GM18861 (cell line): ENCODE measurements at regions not wholly inside any gene's neighbourhood (a gene's known extent, or its start where the extent isn't known, plus 50 kb on each side); places are given as distances from the start of the nearest gene placed in this dataset.

Experiments
- ATAC-seq: cut with Tn5 transposase; IDR thresholded peaks from one replicate; pipeline ENCODE4 v1.9.1; 2021; ENCODE audit not compliant: unreplicated experiment

DNA sequence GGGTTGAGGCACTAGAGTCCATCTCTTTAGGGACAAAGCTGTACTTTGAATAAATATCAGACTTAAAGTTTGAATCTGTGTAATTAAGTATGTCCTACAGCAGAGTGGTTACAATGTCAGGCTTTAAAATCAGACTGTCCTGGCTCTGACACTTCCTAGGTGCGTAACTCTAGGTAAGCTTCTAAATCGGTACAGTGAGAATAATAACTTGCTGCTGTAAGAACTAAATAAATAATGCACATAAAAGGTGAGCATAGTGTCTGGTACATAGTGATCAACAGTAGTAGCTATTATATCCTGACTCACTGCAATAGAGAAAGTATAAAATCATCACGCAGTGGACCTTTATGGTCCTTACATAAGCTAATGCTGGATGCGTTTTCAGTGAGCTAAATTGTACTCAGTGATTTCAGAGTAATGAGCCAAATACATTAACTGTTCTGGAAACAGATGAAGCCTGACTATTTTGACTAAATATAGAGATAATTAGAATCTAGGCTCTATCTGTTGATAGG, 72.2 kb upstream of the PDK4 start:
- ATAC-seq, result no peak

DNA sequence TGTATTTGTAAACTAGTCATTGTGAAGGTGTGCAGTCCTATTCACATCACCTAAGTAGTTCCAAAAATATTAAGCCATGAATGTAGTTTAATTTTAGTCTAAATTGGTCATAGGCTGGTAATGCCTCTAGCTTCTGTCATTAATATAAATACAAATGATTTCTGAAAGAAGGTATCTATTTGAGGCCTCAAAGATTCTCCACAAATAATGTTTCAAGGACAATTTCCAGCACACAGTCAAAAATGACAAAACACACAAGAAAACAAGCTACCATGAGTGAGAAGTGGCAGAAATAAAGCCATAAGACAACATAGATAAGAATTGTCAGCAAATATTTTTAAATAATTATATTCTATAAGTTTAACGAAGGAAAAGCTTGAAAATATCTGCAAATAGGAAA, 66.7 kb upstream of the PDK4 start:
- no peak for ATAC-seq

DNA sequence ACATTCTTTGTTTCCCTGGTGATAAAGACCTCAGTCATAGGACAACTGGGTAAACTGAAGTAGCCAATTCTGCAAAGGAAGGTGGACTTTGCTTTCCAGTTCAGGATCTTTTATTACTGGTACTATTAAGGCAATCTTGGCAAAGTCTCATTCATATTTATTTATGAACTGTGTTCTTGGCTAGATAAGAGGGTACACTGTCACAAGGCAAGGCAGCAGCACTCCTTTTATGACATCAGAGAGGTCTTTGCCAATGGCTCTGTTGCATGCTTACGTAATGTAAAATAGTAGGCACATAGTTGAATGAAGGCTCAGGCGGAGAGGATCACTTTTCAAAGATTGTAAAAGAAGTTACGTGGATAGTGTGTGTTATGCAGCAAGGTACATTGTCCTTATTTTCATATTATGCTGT, 63.7 kb upstream of the PDK4 start:
- ATAC-seq, result no peak

- ATAC-seq, result no peak
These were observed 62.4 kb upstream of the PDK4 start for GRCh38 chr7:95658676-95659075.

GRCh38 chr7:95649546-95649945, 53.2 kb upstream of the PDK4 start:
- ATAC-seq, result no peak

- no peak for ATAC-seq
These were observed 50.0 kb upstream of the PDK4 start for GRCh38 chr7:95646350-95646749.
